ENCODE measurements at regions not wholly inside any gene's neighbourhood (a gene's known extent, or its start where the extent isn't known, plus 50 kb on each side); places are given as distances from the start of the nearest gene placed in this dataset.

- DNase-seq: no peak
Measured at GRCh38 chr9:73805111-73805510, 653.4 kb downstream of the ANXA1 start.

- DNase-seq: no peak
Measured at GRCh38 chr9:73805853-73806458, 654.3 kb downstream of the ANXA1 start.

GRCh38 chr9:73806876-73807275 is 655.2 kb downstream of the ANXA1 start:
- DNase-seq: no peak

- no peak for DNase-seq
Measured at GRCh38 chr9:73807952-73808351, 656.3 kb downstream of the ANXA1 start.

GRCh38 chr9:73810585-73811215 is 659.0 kb downstream of the ANXA1 start:
- DNase-seq: no peak

GRCh38 chr9:73813546-73813945 is 661.9 kb downstream of the ANXA1 start:
- DNase-seq: no peak

GRCh38 chr9:73816905-73817304 is 665.2 kb downstream of the ANXA1 start:
- no peak for DNase-seq

- DNase-seq: no peak
Measured at GRCh38 chr9:73824671-73825070, 672.5 kb upstream of the RORB start.

GRCh38 chr9:73838871-73839270 is 658.3 kb upstream of the RORB start:
- no peak for DNase-seq

- DNase-seq: no peak
Measured at GRCh38 chr9:73839471-73839870, 657.7 kb upstream of the RORB start.

- no peak for DNase-seq
Measured at GRCh38 chr9:73841018-73841417, 656.1 kb upstream of the RORB start.

- DNase-seq: no peak
Measured at GRCh38 chr9:73844135-73844534, 653.0 kb upstream of the RORB start.

GRCh38 chr9:73845539-73845938 is 651.6 kb upstream of the RORB start:
- no peak for DNase-seq

- no peak for DNase-seq
Measured at GRCh38 chr9:73845954-73846690, 651.0 kb upstream of the RORB start.

GRCh38 chr9:73847536-73847935 is 649.6 kb upstream of the RORB start:
- no peak for DNase-seq

- no peak for DNase-seq
Measured at GRCh38 chr9:73853549-73853948, 643.6 kb upstream of the RORB start.

- no peak for DNase-seq
Measured at GRCh38 chr9:73855206-73855605, 641.9 kb upstream of the RORB start.

GRCh38 chr9:73863924-73864323 is 633.2 kb upstream of the RORB start:
- DNase-seq: no peak

GRCh38 chr9:73866451-73866850 is 630.7 kb upstream of the RORB start:
- DNase-seq: no peak

- peak; percentile 65 for DNase-seq
Measured at GRCh38 chr9:73869264-73869663, 627.9 kb upstream of the RORB start.

- DNase-seq: no peak
Measured at GRCh38 chr9:73871636-73872035, 625.5 kb upstream of the RORB start.

GRCh38 chr9:73872701-73873100 is 624.4 kb upstream of the RORB start:
- DNase-seq: no peak

GRCh38 chr9:73880101-73880500 is 617.0 kb upstream of the RORB start:
- no peak for DNase-seq

GRCh38 chr9:73889023-73889422 is 608.1 kb upstream of the RORB start:
- no peak for DNase-seq

All from activated CD4-positive, alpha-beta T cell treated with anti-CD3 and anti-CD28 coated beads, Interleukin-2, Interleukin-6, amounts not matched to agents 100 ng/mL and 50 ng/mL, durations not matched to agents 16 hours and 8 hours (primary cell).